ENCODE measurements at regions not wholly inside any gene's neighbourhood (a gene's known extent, or its start where the extent isn't known, plus 50 kb on each side); places are given as distances from the start of the nearest gene placed in this dataset.

- no peak for TF ChIP-seq EZH2 (IDR thresholded peaks at IDR 0.05; ENCODE audit: insufficient read depth, poor library complexity, severe bottlenecking)
- no peak for TF ChIP-seq EZH2phosphoT487 (IDR thresholded peaks at IDR 0.05; ENCODE audit: insufficient read depth, low read depth)
Measured at GRCh38 chr22:48892578-48893287, 934.9 kb downstream of the BRD1 start.
